RWPE2 (cell line): ENCODE measurements at regions not wholly inside any gene's neighbourhood (a gene's known extent, or its start where the extent isn't known, plus 50 kb on each side); places are given as distances from the start of the nearest gene placed in this dataset.

Source experiments
- ATAC-seq: fragments of 200-7000 bp; cut with Tn5 transposase; 3 replicates; pipeline ENCODE4 v1.9.1; 2021; ENCODE audit warnings: low read depth
- DNase-seq: peaks from one replicate; pipeline ENCODE4 v3.0.0-alpha.2; 2020; ENCODE audit warnings: low spot score
- H3K27ac ChIP-seq: fragments of 450-650 bp; 2 replicates; pipeline ENCODE4 v1.5.1; 2017; ENCODE audit warnings: mild to moderate bottlenecking; ENCODE audit not compliant: poor library complexity, severe bottlenecking
- H3K27me3 ChIP-seq: fragments of 250-450 bp; sonication (Bioruptor Pico); 2 replicates; pipeline ENCODE4 v1.5.1; 2021; ENCODE audit warnings: mild to moderate bottlenecking, moderate library complexity; ENCODE audit not compliant: insufficient read depth, poor library complexity, severe bottlenecking
- H3K36me3 ChIP-seq: fragments of 250-450 bp; sonication (Bioruptor Pico); 2 replicates; pipeline ENCODE4 v1.5.1; 2020; ENCODE audit warnings: low read depth, mild to moderate bottlenecking, moderate library complexity
- H3K4me1 ChIP-seq: fragments of 250-450 bp; sonication (Bioruptor Pico); 2 replicates; pipeline ENCODE4 v1.5.1; 2021; ENCODE audit warnings: mild to moderate bottlenecking, moderate library complexity; ENCODE audit not compliant: insufficient read depth, poor library complexity, severe bottlenecking
- H3K4me3 ChIP-seq: fragments of 250-450 bp; sonication (Bioruptor Pico); 2 replicates; pipeline ENCODE4 v1.5.1; 2021; ENCODE audit warnings: mild to moderate bottlenecking, moderate library complexity; ENCODE audit not compliant: severe bottlenecking
- H3K9me3 ChIP-seq: fragments of 250-450 bp; sonication (Bioruptor Pico); 2 replicates; pipeline ENCODE4 v1.5.1; 2021; ENCODE audit warnings: mild to moderate bottlenecking, moderate library complexity; ENCODE audit not compliant: severe bottlenecking
- CTCF ChIP-seq: fragments of 450-650 bp; IDR thresholded peaks from one replicate; pipeline ENCODE4 v1.5.1; 2017; ENCODE audit warnings: mild to moderate bottlenecking, moderate library complexity; ENCODE audit not compliant: poor library complexity, severe bottlenecking

- Histone ChIP-seq H3K36me3 (no peaks in the 10 kb centered on the region), H3K27me3 (peaks cover 17% of the 10 kb centered on the region), H3K4me1 (no peaks in the 10 kb centered on the region), H3K4me3 (no peak overlapping the region), H3K9me3 (no peaks in the 10 kb centered on the region), H3K27ac (no peak overlapping the region)
- ATAC-seq (no peak), DNase-seq (no peak)
- TF ChIP-seq CTCF = no peak
Measured at GRCh38 chr12:107978641-107979040, 150.4 kb upstream of the WSCD2 start.

GRCh38 chr12:107983756-107984472 is 145.2 kb upstream of the WSCD2 start:
- Histone ChIP-seq H3K27me3 (peaks cover 5% of the 10 kb centered on the region), H3K27ac (no peak overlapping the region), H3K36me3 (no peaks in the 10 kb centered on the region), H3K4me1 (no peaks in the 10 kb centered on the region), H3K4me3 (no peak overlapping the region), H3K9me3 (no peaks in the 10 kb centered on the region)
- TF ChIP-seq CTCF = no peak
- DNase-seq = no peak
- ATAC-seq = peak; percentile 71; the same call in 2 of the 3 replicates

- H3K36me3 ChIP-seq = no peaks in the 10 kb centered on the region
- no peak for TF ChIP-seq CTCF
- ATAC-seq = no peak
Measured at GRCh38 chr12:107984973-107985372, 144.1 kb upstream of the WSCD2 start.

GRCh38 chr12:107986183-107986582 is 142.9 kb upstream of the WSCD2 start:
- ATAC-seq (no peak), DNase-seq (no peak)
- Histone ChIP-seq H3K4me1 (no peaks in the 10 kb centered on the region), H3K27ac (no peak overlapping the region), H3K36me3 (no peaks in the 10 kb centered on the region), H3K9me3 (no peaks in the 10 kb centered on the region), H3K27me3 (no peaks in the 10 kb centered on the region), H3K4me3 (no peak overlapping the region)
- TF ChIP-seq CTCF = no peak

More at GRCh38 chr12:107984973-107985372, 144.1 kb upstream of the WSCD2 start:
- no peak overlapping the region for H3K27ac ChIP-seq
- peaks cover 5% of the 10 kb centered on the region for H3K27me3 ChIP-seq
- H3K9me3 ChIP-seq = no peaks in the 10 kb centered on the region
- H3K4me1 ChIP-seq = no peaks in the 10 kb centered on the region
- no peak overlapping the region for H3K4me3 ChIP-seq
- DNase-seq = no peak

- Histone ChIP-seq H3K36me3 (no peaks in the 10 kb centered on the region), H3K27me3 (no peaks in the 10 kb centered on the region), H3K4me3 (no peak overlapping the region), H3K9me3 (no peaks in the 10 kb centered on the region), H3K4me1 (no peaks in the 10 kb centered on the region), H3K27ac (no peak overlapping the region)
- peak; percentile 45 for TF ChIP-seq CTCF
- ATAC-seq (0 out of 3 replicates have a peak, but pooled peaks have one; percentile 29), DNase-seq (no peak)
Measured at GRCh38 chr12:107990325-107990724, 138.8 kb upstream of the WSCD2 start.
